H1 (cell line): ENCODE measurements at regions not wholly inside any gene's neighbourhood (a gene's known extent, or its start where the extent isn't known, plus 50 kb on each side); places are given as distances from the start of the nearest gene placed in this dataset.

Experiments
- CTBP2 ChIP-seq: IDR thresholded peaks from 2 replicates; pipeline ENCODE4 v1.7.0; 2011; ENCODE audit warnings: borderline replicate concordance, mild to moderate bottlenecking, moderate library complexity, mixed read lengths, low read length; ENCODE audit not compliant: insufficient read depth, insufficient read length
- KDM1A ChIP-seq: fragments of 200-600, 300-600 bp; sonication (generic); IDR thresholded peaks from 2 replicates; pipeline ENCODE4 v1.7.1; 2016; ENCODE audit warnings: mild to moderate bottlenecking, low read length, borderline replicate concordance
- RXRA ChIP-seq: IDR thresholded peaks from 2 replicates; pipeline ENCODE4 v1.6.1; 2011; ENCODE audit warnings: low read depth, mild to moderate bottlenecking, low read length, moderate library complexity; ENCODE audit not compliant: insufficient read depth
- YY1 ChIP-seq: IDR thresholded peaks from 2 replicates; pipeline ENCODE4 v1.6.1; 2011; ENCODE audit warnings: low read depth, mild to moderate bottlenecking, low read length
- TF ChIP-seq, protein P1 (sequence below): IDR thresholded peaks from 2 replicates; pipeline ENCODE4 v1.6.1; 2011; ENCODE audit warnings: low read length, improper control_type of control experiment

DNA sequence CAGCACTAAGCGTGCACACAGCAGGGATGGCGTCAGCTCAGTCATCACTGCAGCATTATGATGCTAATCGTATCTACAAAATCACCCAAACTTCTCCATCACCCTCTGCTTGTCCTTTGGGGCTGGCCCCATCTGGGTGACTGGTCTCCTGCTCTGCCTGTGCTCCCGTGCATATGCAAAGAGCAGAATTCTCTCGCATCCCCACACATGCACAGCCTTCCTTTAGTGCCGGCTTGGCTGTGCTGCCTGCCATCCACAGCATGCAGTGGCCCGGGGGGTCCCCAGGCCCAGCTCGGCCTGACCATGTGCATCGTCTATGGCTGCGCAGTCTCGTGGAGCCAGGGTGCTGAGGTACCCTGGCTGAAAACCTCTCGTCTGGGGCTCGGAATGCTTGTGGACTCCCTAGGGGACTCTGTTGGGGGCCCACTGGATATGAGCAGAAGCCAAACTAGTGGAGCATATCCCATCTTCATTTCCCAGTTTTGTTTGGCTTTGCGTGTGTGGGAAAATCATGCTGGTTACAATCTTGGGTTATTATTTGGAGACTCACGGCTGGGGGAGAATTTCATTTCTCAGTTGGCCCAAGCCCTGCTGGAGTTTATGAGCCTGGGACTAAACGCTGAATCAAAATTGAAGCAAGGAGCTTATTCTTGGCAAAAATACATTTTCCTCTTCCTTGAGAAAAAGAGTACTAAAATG is 70.9 kb upstream of the HS6ST1 start (continued):
- TF ChIP-seq, protein P1, sequence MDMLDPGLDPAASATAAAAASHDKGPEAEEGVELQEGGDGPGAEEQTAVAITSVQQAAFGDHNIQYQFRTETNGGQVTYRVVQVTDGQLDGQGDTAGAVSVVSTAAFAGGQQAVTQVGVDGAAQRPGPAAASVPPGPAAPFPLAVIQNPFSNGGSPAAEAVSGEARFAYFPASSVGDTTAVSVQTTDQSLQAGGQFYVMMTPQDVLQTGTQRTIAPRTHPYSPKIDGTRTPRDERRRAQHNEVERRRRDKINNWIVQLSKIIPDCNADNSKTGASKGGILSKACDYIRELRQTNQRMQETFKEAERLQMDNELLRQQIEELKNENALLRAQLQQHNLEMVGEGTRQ, result no peak
- TF ChIP-seq CTBP2 (no peak), KDM1A (no peak), YY1 (no peak), RXRA (no peak)
